HFF-Myc (cell line): ENCODE measurements at regions not wholly inside any gene's neighbourhood (a gene's known extent, or its start where the extent isn't known, plus 50 kb on each side); places are given as distances from the start of the nearest gene placed in this dataset.

Source experiments
- DNase-seq: peaks from one replicate; pipeline ENCODE4 v3.0.0-alpha.2; 2011; ENCODE audit warnings: low read depth; ENCODE audit errors: extremely low read depth
- H3K4me3 ChIP-seq: replicated peaks from 2 replicates; pipeline ENCODE4 v1.5.1; 2011; ENCODE audit warnings: low read depth, mild to moderate bottlenecking, control low read depth, low read length
- CTCF ChIP-seq: IDR thresholded peaks from 2 replicates; pipeline ENCODE4 v1.5.1; 2012; ENCODE audit warnings: mild to moderate bottlenecking, low read depth, low read length, control low read depth; ENCODE audit errors: missing control alignments

DNA sequence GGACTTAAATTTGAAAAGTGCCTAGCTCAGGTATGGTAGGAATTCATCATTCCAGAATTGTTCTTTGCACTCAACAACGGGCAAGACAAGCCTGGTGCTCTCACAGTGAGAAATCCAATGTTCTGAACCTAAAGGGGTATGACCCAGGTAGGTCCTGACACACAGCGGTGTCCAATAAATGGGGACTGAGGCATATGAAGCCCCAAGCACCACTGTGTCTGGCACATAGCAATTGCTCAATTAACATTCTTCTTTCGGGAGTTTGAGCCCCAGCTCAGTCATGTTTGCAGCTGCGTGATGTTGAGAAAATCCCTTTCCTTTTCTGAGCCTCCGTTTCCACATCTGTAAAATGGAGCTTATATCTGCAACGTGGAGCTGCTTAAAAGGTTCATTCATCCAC lies 535.8 kb downstream of the MIAT start:
- DNase-seq: no peak
- no peak for TF ChIP-seq CTCF
- H3K4me3 ChIP-seq: no peak overlapping the region

- no peak overlapping the region for H3K4me3 ChIP-seq
- DNase-seq: no peak
- TF ChIP-seq CTCF: no peak
Measured at GRCh38 chr22:27193636-27194035, 536.2 kb downstream of the MIAT start.

GRCh38 chr22:27194096-27194748 lies 536.8 kb downstream of the MIAT start:
- no peak for DNase-seq
- no peak for TF ChIP-seq CTCF
- no peak overlapping the region for H3K4me3 ChIP-seq

- no peak for DNase-seq
- H3K4me3 ChIP-seq: no peak overlapping the region
- no peak for TF ChIP-seq CTCF
Measured at GRCh38 chr22:27195094-27195493, 537.7 kb downstream of the MIAT start.

GRCh38 chr22:27195494-27195893 lies 538.1 kb downstream of the MIAT start:
- H3K4me3 ChIP-seq: no peak overlapping the region
- DNase-seq: no peak
- no peak for TF ChIP-seq CTCF

DNA sequence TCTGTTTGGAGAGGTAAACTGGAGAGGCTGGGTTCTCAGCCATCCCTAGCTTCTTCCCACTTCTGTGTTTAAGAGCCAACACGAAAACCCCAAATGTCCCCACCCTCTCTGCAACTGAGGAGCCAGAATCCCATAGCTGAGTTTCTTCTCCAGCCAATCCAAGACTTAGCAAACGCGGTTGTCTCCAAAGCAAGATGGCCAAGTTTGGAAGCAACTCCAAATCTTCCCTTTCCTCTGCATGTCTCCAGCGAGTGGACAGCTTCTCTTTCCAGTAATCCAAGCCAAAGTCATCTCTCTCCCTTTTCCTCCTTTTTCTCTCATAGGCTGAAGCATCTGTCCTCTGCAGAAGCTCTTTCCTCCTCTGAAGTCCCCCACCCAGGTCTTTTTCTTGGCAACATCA lies 539.2 kb downstream of the MIAT start:
- H3K4me3 ChIP-seq: no peak overlapping the region
- TF ChIP-seq CTCF: no peak
- DNase-seq: no peak

- no peak for DNase-seq
- no peak for TF ChIP-seq CTCF
Measured at GRCh38 chr22:27197052-27197451, 539.7 kb downstream of the MIAT start.

More at GRCh38 chr22:27197052-27197451, 539.7 kb downstream of the MIAT start:
- no peak overlapping the region for H3K4me3 ChIP-seq
